ENCODE measurements at regions not wholly inside any gene's neighbourhood (a gene's known extent, or its start where the extent isn't known, plus 50 kb on each side); places are given as distances from the start of the nearest gene placed in this dataset.

DNA sequence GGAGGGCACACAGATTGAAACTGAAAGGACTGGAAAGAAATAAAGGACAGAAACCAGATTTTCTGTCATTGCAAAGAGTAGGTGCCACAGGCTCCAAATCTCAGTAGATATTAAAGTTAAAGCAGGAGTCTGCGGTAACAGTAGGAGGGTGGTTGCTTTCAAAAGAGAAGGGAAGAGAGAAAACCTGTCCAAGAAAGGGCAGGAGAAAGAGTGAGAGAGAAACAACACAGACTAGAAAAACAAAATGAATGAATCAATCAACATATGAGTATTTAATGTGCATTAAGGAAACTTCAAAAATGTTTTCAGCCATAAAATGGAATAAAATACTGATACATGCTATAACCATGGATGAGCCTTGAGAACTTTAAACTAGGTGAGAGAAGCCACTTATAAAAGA lies 143.1 kb upstream of the CTAGE1 start:
- no peaks in the 10 kb centered on the region for H3K9me3 ChIP-seq (ENCODE audit: severe bottlenecking)
- no peaks in the 10 kb centered on the region for H3K36me3 ChIP-seq (ENCODE audit: low read depth)
- no peak for DNase-seq (ENCODE audit: low spot score)
- no peaks in the 10 kb centered on the region for H3K27me3 ChIP-seq (ENCODE audit: insufficient read depth, poor library complexity, severe bottlenecking)
- H3K4me3 ChIP-seq (ENCODE audit: severe bottlenecking): no peak overlapping the region
- peaks cover 17% of the 10 kb centered on the region for H3K4me1 ChIP-seq (ENCODE audit: insufficient read depth, poor library complexity, severe bottlenecking)
- H3K27ac ChIP-seq (ENCODE audit: poor library complexity, severe bottlenecking): no peak overlapping the region
- no peak for TF ChIP-seq CTCF (IDR thresholded peaks at IDR 0.05; ENCODE audit: poor library complexity, severe bottlenecking)
- ATAC-seq (ENCODE audit: low read depth): no peak

GRCh38 chr18:22563164-22563583 lies 145.5 kb upstream of the CTAGE1 start:
- Histone ChIP-seq H3K27ac (ENCODE audit: poor library complexity, severe bottlenecking) (no peak overlapping the region), H3K4me3 (ENCODE audit: severe bottlenecking) (no peak overlapping the region), H3K27me3 (ENCODE audit: insufficient read depth, poor library complexity, severe bottlenecking) (no peaks in the 10 kb centered on the region), H3K9me3 (ENCODE audit: severe bottlenecking) (no peaks in the 10 kb centered on the region), H3K4me1 (ENCODE audit: insufficient read depth, poor library complexity, severe bottlenecking) (peaks cover 13% of the 10 kb centered on the region), H3K36me3 (ENCODE audit: low read depth) (no peaks in the 10 kb centered on the region)
- no peak for DNase-seq (ENCODE audit: low spot score)
- TF ChIP-seq CTCF (IDR thresholded peaks at IDR 0.05; ENCODE audit: poor library complexity, severe bottlenecking): peak; percentile 93
- ATAC-seq (ENCODE audit: low read depth): peak; percentile 96

GRCh38 chr18:22564036-22564435 lies 146.3 kb upstream of the CTAGE1 start:
- Histone ChIP-seq H3K4me1 (ENCODE audit: insufficient read depth, poor library complexity, severe bottlenecking) (peaks cover 7% of the 10 kb centered on the region), H3K36me3 (ENCODE audit: low read depth) (no peaks in the 10 kb centered on the region), H3K9me3 (ENCODE audit: severe bottlenecking) (no peaks in the 10 kb centered on the region), H3K27ac (ENCODE audit: poor library complexity, severe bottlenecking) (no peak overlapping the region), H3K27me3 (ENCODE audit: insufficient read depth, poor library complexity, severe bottlenecking) (no peaks in the 10 kb centered on the region), H3K4me3 (ENCODE audit: severe bottlenecking) (no peak overlapping the region)
- DNase-seq (ENCODE audit: low spot score) (no peak), ATAC-seq (ENCODE audit: low read depth) (no peak)
- no peak for TF ChIP-seq CTCF (IDR thresholded peaks at IDR 0.05; ENCODE audit: poor library complexity, severe bottlenecking)

DNA sequence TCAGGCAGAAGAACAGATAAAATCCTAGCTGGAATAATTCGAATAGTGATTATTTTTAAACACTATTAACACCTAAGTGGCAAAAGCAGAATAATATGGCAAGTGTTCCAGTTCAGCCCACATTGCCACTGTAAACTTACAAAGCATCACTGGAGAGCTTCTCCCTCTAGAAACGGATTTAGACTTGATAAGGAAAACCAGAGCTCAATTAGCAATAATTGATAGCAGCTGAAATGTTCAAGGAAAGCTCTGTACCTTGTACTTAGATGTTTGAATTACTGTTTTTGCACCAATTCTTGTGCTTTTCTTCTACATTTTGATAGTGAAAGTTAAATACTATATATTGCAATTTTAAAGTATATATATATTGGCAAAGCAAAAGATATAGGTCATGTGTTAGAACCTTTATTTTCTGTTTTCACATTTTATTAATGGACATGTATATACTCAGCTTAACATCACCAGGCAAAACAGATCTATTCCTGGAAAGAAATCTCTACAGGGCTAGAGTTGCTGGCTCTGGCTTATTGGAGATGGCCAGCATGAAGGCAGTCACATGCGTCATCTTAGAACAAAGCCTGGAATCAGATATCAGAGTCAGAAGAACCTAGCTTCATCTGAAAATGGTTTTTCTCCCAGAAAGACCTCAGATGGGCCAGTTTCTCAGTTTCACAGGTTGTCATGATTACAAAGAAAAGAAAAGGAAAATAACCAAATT lies 149.1 kb upstream of the CTAGE1 start:
- Histone ChIP-seq H3K4me1 (ENCODE audit: insufficient read depth, poor library complexity, severe bottlenecking) (peaks cover 7% of the 10 kb centered on the region), H3K27me3 (ENCODE audit: insufficient read depth, poor library complexity, severe bottlenecking) (no peaks in the 10 kb centered on the region), H3K36me3 (ENCODE audit: low read depth) (no peaks in the 10 kb centered on the region), H3K27ac (ENCODE audit: poor library complexity, severe bottlenecking) (no peak overlapping the region), H3K9me3 (ENCODE audit: severe bottlenecking) (no peaks in the 10 kb centered on the region), H3K4me3 (ENCODE audit: severe bottlenecking) (no peak overlapping the region)
- no peak for TF ChIP-seq CTCF (IDR thresholded peaks at IDR 0.05; ENCODE audit: poor library complexity, severe bottlenecking)
- DNase-seq (ENCODE audit: low spot score) (no peak), ATAC-seq (ENCODE audit: low read depth) (no peak)

GRCh38 chr18:22567794-22568193 lies 150.1 kb upstream of the CTAGE1 start:
- ATAC-seq (ENCODE audit: low read depth) (no peak), DNase-seq (ENCODE audit: low spot score) (no peak)
- Histone ChIP-seq H3K4me1 (ENCODE audit: insufficient read depth, poor library complexity, severe bottlenecking) (peaks cover under 1% of the 10 kb centered on the region), H3K36me3 (ENCODE audit: low read depth) (no peaks in the 10 kb centered on the region), H3K27ac (ENCODE audit: poor library complexity, severe bottlenecking) (no peak overlapping the region), H3K9me3 (ENCODE audit: severe bottlenecking) (no peaks in the 10 kb centered on the region), H3K4me3 (ENCODE audit: severe bottlenecking) (no peak overlapping the region), H3K27me3 (ENCODE audit: insufficient read depth, poor library complexity, severe bottlenecking) (no peaks in the 10 kb centered on the region)
- no peak for TF ChIP-seq CTCF (IDR thresholded peaks at IDR 0.05; ENCODE audit: poor library complexity, severe bottlenecking)
